Neutrophil (primary cell): ENCODE measurements at regions not wholly inside any gene's neighbourhood (a gene's known extent, or its start where the extent isn't known, plus 50 kb on each side); places are given as distances from the start of the nearest gene placed in this dataset.

Source experiments
- H3K27ac ChIP-seq: fragments of 200-600 bp; sonication (generic); 2 replicates; pipeline ENCODE4 v1.5.1; 2016; ENCODE audit warnings: mild to moderate bottlenecking, moderate library complexity
- H3K27me3 ChIP-seq: fragments of 200-600 bp; sonication (generic); 2 replicates; pipeline ENCODE4 v1.6.0; 2016; ENCODE audit warnings: mild to moderate bottlenecking
- H3K36me3 ChIP-seq: fragments of 200-600 bp; sonication (generic); 2 replicates; pipeline ENCODE4 v1.5.1; 2017
- H3K4me1 ChIP-seq, 2 experiments: fragments of 200-600 bp in 1 of 2; sonication (generic) in 1 of 2; 1 replicate in 1 of 2; 2 replicates in 1 of 2; pipeline versions ENCODE4 v1.5.1 to v1.6.1; 2013 to 2016; ENCODE audit warnings: low read depth in 1 of 2, low read length in 1 of 2, mild to moderate bottlenecking in 1 of 2, moderate library complexity in 1 of 2; ENCODE audit not compliant: control insufficient read depth in 1 of 2, insufficient read depth in 1 of 2
- H3K4me3 ChIP-seq, 2 experiments: fragments of 200-600 bp in 1 of 2; sonication (generic) in 1 of 2; 1 replicate in 1 of 2; 2 replicates in 1 of 2; pipeline ENCODE4 v1.5.1; 2013 to 2016; ENCODE audit warnings: low read depth in 1 of 2, low read length in 1 of 2, mild to moderate bottlenecking in 1 of 2, moderate library complexity in 1 of 2
- H3K9me3 ChIP-seq: fragments of 200-600 bp; sonication (generic); 2 replicates; pipeline ENCODE4 v1.5.1; 2016
- TF ChIP-seq, protein P1 (sequence below): fragments of 200-600 bp; sonication (generic); IDR thresholded peaks from 2 replicates; pipeline ENCODE4 v1.5.1; 2016; ENCODE audit warnings: antibody characterized with exemption

DNA sequence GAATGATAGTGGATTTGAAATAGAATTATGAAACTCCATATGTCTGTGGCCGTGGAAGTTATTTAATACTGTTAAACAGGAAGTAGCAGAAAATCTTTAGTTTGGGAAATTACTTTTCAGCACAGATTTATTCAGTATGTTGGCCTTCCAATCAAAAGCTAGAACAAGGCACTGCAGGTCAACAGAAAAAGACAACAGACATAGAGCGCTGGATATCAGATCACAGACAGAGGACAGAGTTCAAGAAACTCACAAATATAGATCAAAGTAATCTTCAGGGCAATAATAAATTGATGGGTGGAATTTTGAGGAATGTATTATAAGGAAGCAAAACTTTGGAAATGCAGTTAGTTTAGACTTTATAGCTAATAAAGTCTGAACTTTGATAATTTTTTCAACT is 159.5 kb upstream of the TMCO5A start:
- no peak overlapping the region for H3K27ac ChIP-seq
- TF ChIP-seq, protein P1, sequence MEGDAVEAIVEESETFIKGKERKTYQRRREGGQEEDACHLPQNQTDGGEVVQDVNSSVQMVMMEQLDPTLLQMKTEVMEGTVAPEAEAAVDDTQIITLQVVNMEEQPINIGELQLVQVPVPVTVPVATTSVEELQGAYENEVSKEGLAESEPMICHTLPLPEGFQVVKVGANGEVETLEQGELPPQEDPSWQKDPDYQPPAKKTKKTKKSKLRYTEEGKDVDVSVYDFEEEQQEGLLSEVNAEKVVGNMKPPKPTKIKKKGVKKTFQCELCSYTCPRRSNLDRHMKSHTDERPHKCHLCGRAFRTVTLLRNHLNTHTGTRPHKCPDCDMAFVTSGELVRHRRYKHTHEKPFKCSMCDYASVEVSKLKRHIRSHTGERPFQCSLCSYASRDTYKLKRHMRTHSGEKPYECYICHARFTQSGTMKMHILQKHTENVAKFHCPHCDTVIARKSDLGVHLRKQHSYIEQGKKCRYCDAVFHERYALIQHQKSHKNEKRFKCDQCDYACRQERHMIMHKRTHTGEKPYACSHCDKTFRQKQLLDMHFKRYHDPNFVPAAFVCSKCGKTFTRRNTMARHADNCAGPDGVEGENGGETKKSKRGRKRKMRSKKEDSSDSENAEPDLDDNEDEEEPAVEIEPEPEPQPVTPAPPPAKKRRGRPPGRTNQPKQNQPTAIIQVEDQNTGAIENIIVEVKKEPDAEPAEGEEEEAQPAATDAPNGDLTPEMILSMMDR: no peak
- no peaks in the 10 kb centered on the region for H3K36me3 ChIP-seq
- H3K9me3 ChIP-seq: no peaks in the 10 kb centered on the region
- no peaks in the 10 kb centered on the region for H3K27me3 ChIP-seq
- no peaks in the 10 kb centered on the region for H3K4me1 ChIP-seq
- H3K4me3 ChIP-seq: no peak overlapping the region

DNA sequence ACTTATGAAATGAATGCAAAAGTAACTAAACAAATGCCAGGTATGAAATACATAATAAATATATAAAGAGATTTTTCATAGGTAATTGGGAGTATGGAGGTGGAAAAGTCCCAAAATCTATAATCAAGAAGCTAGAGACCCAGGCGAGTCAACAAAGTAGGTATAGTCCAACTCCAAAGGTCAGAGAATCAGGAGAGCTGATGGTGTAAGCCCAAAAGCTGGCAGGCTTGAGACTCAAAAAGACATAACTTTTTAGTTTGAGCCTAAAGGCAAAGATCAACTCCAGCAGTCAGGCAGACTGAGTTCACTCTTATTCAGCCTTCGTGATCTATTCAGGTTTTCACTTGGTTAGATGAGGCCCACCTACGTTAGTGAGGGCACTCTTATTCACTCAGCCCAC is 157.4 kb upstream of the TMCO5A start:
- Histone ChIP-seq H3K27ac (no peak overlapping the region), H3K4me3 (no peak overlapping the region), H3K9me3 (no peaks in the 10 kb centered on the region), H3K27me3 (no peaks in the 10 kb centered on the region), H3K4me1 (no peaks in the 10 kb centered on the region), H3K36me3 (no peaks in the 10 kb centered on the region)
- TF ChIP-seq, protein P1: no peak

DNA sequence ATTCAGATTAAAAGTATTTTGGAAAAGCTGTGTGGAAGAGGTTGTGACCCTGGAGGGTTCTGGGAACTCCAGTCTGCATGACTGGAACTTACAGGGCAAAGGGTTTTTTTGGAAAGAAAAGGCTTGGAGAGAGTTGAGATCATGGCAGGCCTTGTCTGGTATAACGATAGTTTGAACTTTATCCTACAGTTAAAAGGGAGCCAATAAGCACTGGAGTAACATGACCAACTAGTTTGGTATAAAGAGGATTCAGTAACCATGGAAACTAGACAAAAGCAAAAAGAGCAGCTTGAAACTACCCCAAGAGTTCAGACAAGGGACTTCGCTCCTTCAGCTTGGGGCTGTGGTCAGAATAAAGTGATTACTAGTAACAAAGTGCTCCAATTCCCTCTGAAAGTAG is 151.2 kb upstream of the TMCO5A start:
- Histone ChIP-seq H3K9me3 (no peaks in the 10 kb centered on the region), H3K36me3 (no peaks in the 10 kb centered on the region), H3K27ac (no peak overlapping the region), H3K27me3 (no peaks in the 10 kb centered on the region), H3K4me1 (no peaks in the 10 kb centered on the region), H3K4me3 (no peak overlapping the region)
- TF ChIP-seq, protein P1: no peak

DNA sequence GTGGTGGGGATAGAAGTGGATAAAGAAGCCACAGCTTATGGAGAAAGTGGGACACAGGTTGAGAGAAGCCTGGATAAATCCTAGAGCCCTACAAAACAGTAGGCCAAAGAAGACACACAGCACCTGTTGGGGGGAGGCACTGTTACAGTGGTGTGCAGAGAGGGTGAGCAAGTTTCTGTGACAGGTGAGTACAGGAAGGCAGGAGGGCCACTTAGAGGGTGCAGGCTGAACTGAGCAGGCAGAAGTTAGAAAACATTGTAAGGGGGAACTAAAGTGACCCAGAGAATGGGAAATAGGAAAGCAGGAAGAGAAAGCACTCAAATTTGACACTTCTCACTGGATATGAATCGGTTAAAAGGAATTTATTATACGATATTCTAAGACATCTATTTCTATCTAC is 146.1 kb upstream of the TMCO5A start:
- TF ChIP-seq, protein P1: no peak
- no peaks in the 10 kb centered on the region for H3K36me3 ChIP-seq
- H3K4me3 ChIP-seq: no peak overlapping the region
- H3K4me1 ChIP-seq: no peaks in the 10 kb centered on the region
- H3K9me3 ChIP-seq: no peaks in the 10 kb centered on the region
- no peak overlapping the region for H3K27ac ChIP-seq
- H3K27me3 ChIP-seq: no peaks in the 10 kb centered on the region

DNA sequence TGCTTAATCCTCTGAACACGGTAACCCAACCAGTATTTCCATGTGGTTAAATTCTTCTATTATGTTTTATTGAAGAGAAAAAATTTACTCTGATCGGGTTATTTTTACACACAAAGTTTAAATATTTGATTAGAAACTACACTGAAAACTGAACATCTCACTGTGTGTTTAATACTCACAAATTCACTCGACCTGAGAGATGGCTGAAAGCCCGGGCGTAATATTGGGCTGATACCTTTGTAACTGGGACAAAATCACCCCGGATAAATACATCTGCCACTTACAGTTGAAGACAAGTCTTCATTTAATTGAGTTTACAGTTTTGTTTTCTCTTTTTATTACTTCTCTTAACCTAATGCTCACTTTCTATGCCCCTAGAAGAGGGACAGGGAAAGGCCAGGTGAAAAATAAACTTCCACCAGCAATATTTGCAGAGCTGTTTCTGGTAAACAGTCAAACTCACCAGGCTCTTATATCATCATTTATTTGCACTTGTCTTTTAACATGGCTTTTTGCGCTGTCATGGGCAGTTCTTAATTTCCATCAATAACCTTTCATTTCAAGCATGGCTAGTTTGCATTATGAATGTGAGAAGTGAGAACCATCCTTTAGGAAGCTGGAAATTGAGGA is 145.6 kb upstream of the TMCO5A start:
- H3K9me3 ChIP-seq: no peaks in the 10 kb centered on the region
- no peak overlapping the region for H3K27ac ChIP-seq
- no peaks in the 10 kb centered on the region for H3K36me3 ChIP-seq
- H3K27me3 ChIP-seq: no peaks in the 10 kb centered on the region
- no peaks in the 10 kb centered on the region for H3K4me1 ChIP-seq
- H3K4me3 ChIP-seq: no peak overlapping the region
- TF ChIP-seq, protein P1: no peak

DNA sequence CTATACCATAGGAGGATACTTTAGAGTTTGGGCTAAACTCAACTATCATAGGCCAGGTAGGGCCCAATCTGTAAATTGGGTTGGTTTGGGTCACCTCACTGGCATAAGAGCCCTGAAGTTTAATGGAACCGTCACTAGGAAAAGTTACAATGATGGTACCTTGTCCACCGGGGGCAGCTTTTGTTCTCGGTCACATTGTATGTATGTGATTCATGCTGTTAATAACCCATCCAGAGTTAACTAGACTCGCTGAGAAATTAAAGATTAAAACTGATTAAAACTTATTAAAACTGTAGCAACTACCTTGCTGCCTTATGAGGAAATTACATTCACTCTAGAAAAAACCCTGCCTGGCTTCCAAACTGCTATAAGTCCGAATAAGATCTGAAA is 145.0 kb upstream of the TMCO5A start:
- H3K4me3 ChIP-seq: no peak overlapping the region
- no peaks in the 10 kb centered on the region for H3K9me3 ChIP-seq
- no peaks in the 10 kb centered on the region for H3K27me3 ChIP-seq
- TF ChIP-seq, protein P1: no peak
- no peak overlapping the region for H3K27ac ChIP-seq
- H3K4me1 ChIP-seq: no peaks in the 10 kb centered on the region
- no peaks in the 10 kb centered on the region for H3K36me3 ChIP-seq
